K562 (cell line): ENCODE measurements at regions not wholly inside any gene's neighbourhood (a gene's known extent, or its start where the extent isn't known, plus 50 kb on each side); places are given as distances from the start of the nearest gene placed in this dataset.

Experiments used
- ATAC-seq: fragments of 200-7000 bp; cut with Tn5 transposase; 3 replicates; pipeline ENCODE4 v1.9.1; 2020; ENCODE audit warnings: moderate library complexity
- BruUV-seq: library from RNA; stranded (reverse); fragments of 400-500 nt; replicated peaks from 2 replicates; lab custom pipeline; 2021; lab: Mats Ljungman, UMichigan
- CTCF ChIA-PET: fragments of 300-600 bp; formaldehyde crosslinking; extraction: SDS; loops from one replicate; lab custom pipeline; 2021; ENCODE audit warnings: low intra/inter-chr PET ratio; lab: Yijun Ruan, JAX
- POLR2A ChIA-PET: fragments of 300-600, 350-650 bp; sonication (Branson Sonifier 250); formaldehyde crosslinking; extraction: SDS; loops from one replicate; lab custom pipeline; 2021; ENCODE audit warnings: antibody characterized with exemption, inconsistent platforms; lab: Yijun Ruan, JAX
- DNase-seq, 4 experiments: peaks; one replicate each; pipeline versions ENCODE4 v3.0.0 to v3.0.0-alpha.2; 2011 to 2018; ENCODE audit warnings: low spot score in 3 of 4, mixed read lengths in 3 of 4; ENCODE audit errors: extremely low read depth in 1 of 4
- FAIRE-seq: peaks from 2 replicates; lab custom pipeline; 2011; peaks lifted over from hg19 to GRCh38; lab: Jason Lieb, UNC
- H2AFZ ChIP-seq: 2 replicates; pipeline ENCODE4 v1.6.0; 2011; ENCODE audit warnings: low read depth, low read length, control low read depth, inconsistent platforms
- H3K27ac ChIP-seq: fragments of 200-600 bp; 3 replicates; pipeline ENCODE4 v1.8.0; 2011; ENCODE audit warnings: low read depth, mild to moderate bottlenecking, control low read depth, inconsistent platforms, low read length, moderate library complexity, mixed read lengths; ENCODE audit errors: extremely low read depth
- H3K27me3 ChIP-seq, 2 experiments: fragments of 300-600 bp in 1 of 2; 2 replicates in 1 of 2; 3 replicates in 1 of 2; pipeline versions ENCODE4 v1.6.0 to v1.8.0; 2011; ENCODE audit warnings: inconsistent platforms in 2 of 2, low read length in 2 of 2, mild to moderate bottlenecking in 1 of 2, mixed read lengths in 1 of 2, moderate library complexity in 1 of 2; ENCODE audit not compliant: control insufficient read depth in 2 of 2, insufficient read depth in 2 of 2
- H3K36me3 ChIP-seq: fragments of 300-600 bp; 3 replicates; pipeline ENCODE4 v1.8.0; 2011; ENCODE audit warnings: mild to moderate bottlenecking, low read length, inconsistent platforms; ENCODE audit not compliant: control insufficient read depth, insufficient read depth
- H3K4me1 ChIP-seq, 2 experiments: fragments of 200-600 bp in 1 of 2; replicated peaks in 1 of 2; 2 replicates in 1 of 2; 3 replicates in 1 of 2; pipeline versions ENCODE4 v1.5.1 to v1.8.0; 2011; ENCODE audit warnings: inconsistent platforms in 2 of 2, low read length in 2 of 2, mild to moderate bottlenecking in 1 of 2, mixed read lengths in 1 of 2, moderate library complexity in 1 of 2; ENCODE audit not compliant: control insufficient read depth in 2 of 2, insufficient read depth in 2 of 2
- H3K4me2 ChIP-seq: 2 replicates; pipeline ENCODE4 v1.6.1; 2011; ENCODE audit warnings: low read length, control low read depth, inconsistent platforms, mixed read lengths; ENCODE audit not compliant: insufficient read depth
- H3K4me3 ChIP-seq: fragments of 200-600 bp; sonication (generic), shearing (Covaris generic); 2 replicates; pipeline ENCODE4 v1.5.1; 2016; ENCODE audit warnings: control low read depth, inconsistent platforms
- H3K79me2 ChIP-seq: fragments of 200-600 bp; 3 replicates; pipeline ENCODE4 v1.8.0; 2011; ENCODE audit warnings: low read length, inconsistent platforms; ENCODE audit not compliant: control insufficient read depth, insufficient read depth
- H3K9ac ChIP-seq, 2 experiments: 2 replicates each; pipeline versions ENCODE4 v1.6.0 to v1.6.1; 2011; ENCODE audit warnings: low read depth in 2 of 2, low read length in 2 of 2, control low read depth in 1 of 2, inconsistent platforms in 1 of 2, mild to moderate bottlenecking in 1 of 2, mixed read lengths in 1 of 2; ENCODE audit not compliant: insufficient read depth in 1 of 2
- H3K9me1 ChIP-seq: one replicate; pipeline ENCODE4 v1.6.0; 2011; ENCODE audit warnings: inconsistent platforms, mild to moderate bottlenecking, low read length, moderate library complexity; ENCODE audit not compliant: control insufficient read depth, insufficient read depth
- H3K9me3 ChIP-seq: replicated peaks from 2 replicates; pipeline ENCODE4 v1.5.1; 2011; ENCODE audit warnings: low read depth, low read length, inconsistent platforms; ENCODE audit not compliant: control insufficient read depth, insufficient read depth
- H4K20me1 ChIP-seq: replicated peaks from 2 replicates; pipeline ENCODE4 v1.6.1; 2011; ENCODE audit warnings: low read length, inconsistent platforms, mixed read lengths; ENCODE audit not compliant: control insufficient read depth, insufficient read depth
- ATF7 ChIP-seq: fragments of 450-650 bp; IDR thresholded peaks from 2 replicates; pipeline ENCODE4 v1.7.1; 2014; ENCODE audit warnings: mild to moderate bottlenecking, moderate library complexity
- CBFA2T2 ChIP-seq: fragments of 450-650 bp; conservative IDR thresholded peaks from 2 replicates; pipeline ENCODE4 v1.6.1; 2017; ENCODE audit warnings: mild to moderate bottlenecking
- CBFA2T3 ChIP-seq: fragments of 450-650 bp; IDR thresholded peaks from 2 replicates; pipeline ENCODE4 v1.6.1; 2017
- CGGBP1 ChIP-seq: fragments of 250-450 bp; sonication (Bioruptor Pico); IDR thresholded peaks from 2 replicates; pipeline ENCODE4 v1.9.0; 2021; ENCODE audit warnings: mild to moderate bottlenecking
- ELK1 ChIP-seq: sonication (generic); formaldehyde crosslinking; IDR thresholded peaks from 2 replicates; pipeline ENCODE4 v1.8.1; 2022; ENCODE audit warnings: missing genetic modification reagents
- ETS1 ChIP-seq: conservative IDR thresholded peaks from 2 replicates; pipeline ENCODE4 v1.6.1; 2011; ENCODE audit warnings: low read depth, mild to moderate bottlenecking, low read length; ENCODE audit not compliant: control insufficient read depth
- FIP1L1 ChIP-seq: fragments of 200-400 bp; formaldehyde crosslinking; IDR thresholded peaks from 2 replicates; pipeline ENCODE4 v1.6.1; 2018; ENCODE audit warnings: mild to moderate bottlenecking, low read depth, low read length; ENCODE audit not compliant: poor library complexity, severe bottlenecking
- HDAC3 ChIP-seq: fragments of 450-650 bp; IDR thresholded peaks from 2 replicates; pipeline ENCODE4 v1.6.1; 2018; ENCODE audit warnings: borderline replicate concordance, mild to moderate bottlenecking, moderate library complexity; ENCODE audit not compliant: partially characterized antibody
- LARP7 ChIP-seq: fragments of 450-650 bp; IDR thresholded peaks from 2 replicates; pipeline ENCODE4 v1.6.1; 2016
- NR2F6 ChIP-seq: fragments of 450-650 bp; formaldehyde crosslinking; IDR thresholded peaks from 2 replicates; pipeline ENCODE4 v1.4.0; 2020; ENCODE audit warnings: mild to moderate bottlenecking
- POLR2G ChIP-seq: fragments of 200-400 bp; formaldehyde crosslinking; IDR thresholded peaks from 2 replicates; pipeline ENCODE4 v1.6.1; 2017; ENCODE audit warnings: low read depth, mild to moderate bottlenecking, antibody characterized with exemption, low read length, moderate library complexity
- PPARD ChIP-seq: fragments of 250-450 bp; sonication (Bioruptor Pico); IDR thresholded peaks from 2 replicates; pipeline ENCODE4 v1.8.0; 2022; ENCODE audit warnings: inconsistent platforms, mild to moderate bottlenecking, moderate library complexity
- TFAP4 ChIP-seq: sonication (generic); formaldehyde crosslinking; IDR thresholded peaks from 2 replicates; pipeline ENCODE4 v1.8.0; 2022; ENCODE audit warnings: missing genetic modification reagents, mild to moderate bottlenecking, moderate library complexity, borderline replicate concordance
- USF2 ChIP-seq: sonication (generic); formaldehyde crosslinking; IDR thresholded peaks from 2 replicates; pipeline ENCODE4 v1.5.0; 2020; ENCODE audit warnings: missing genetic modification reagents
- YBX1 ChIP-seq: fragments of 450-650 bp; IDR thresholded peaks from 2 replicates; pipeline ENCODE4 v1.7.1; 2016; ENCODE audit warnings: mild to moderate bottlenecking
- YY1 ChIP-seq, 3 experiments: IDR thresholded peaks; 2 replicates each; pipeline ENCODE4 v1.6.1; 2011; ENCODE audit warnings: low read length in 2 of 3, mild to moderate bottlenecking in 2 of 3, moderate library complexity in 2 of 3, borderline replicate concordance in 1 of 3, control low read depth in 1 of 3, low read depth in 1 of 3; ENCODE audit not compliant: insufficient read depth in 3 of 3, insufficient replicate concordance in 2 of 3, control insufficient read depth in 1 of 3, insufficient read length in 1 of 3; ENCODE audit errors: extremely low read depth in 1 of 3
- ZNF239 ChIP-seq: fragments of 250-450 bp; sonication (Bioruptor Pico); IDR thresholded peaks from 2 replicates; pipeline ENCODE4 v1.4.0; 2020; ENCODE audit warnings: mild to moderate bottlenecking
- ZNF263 ChIP-seq: sonication (generic); formaldehyde crosslinking; IDR thresholded peaks from 2 replicates; pipeline ENCODE4 v1.8.0; 2022; ENCODE audit warnings: mild to moderate bottlenecking, missing genetic modification reagents, borderline replicate concordance
- WGBS: fragments of 100-300 bp; shearing (Covaris generic); methylation state at CpG from one replicate; pipeline ENCODE4 v1.1.6; 2016; ENCODE audit warnings: low coverage, mixed read lengths; ENCODE audit not compliant: insufficient coverage; ENCODE audit errors: missing lambda C conversion rate; 5-methylcytosine and 5-hydroxymethylcytosine counted together
- in situ Hi-C: fragments of 300-500 bp; cut with MboI; formaldehyde crosslinking; loops from 4 replicates; pipeline ENCODE4 v1.15.0; 2018; ENCODE audit warnings: inconsistent platforms, mixed read lengths
- intact Hi-C: fragments of 100-400 bp; cut with micrococcal nuclease; formaldehyde crosslinking; loops from 2 replicates; pipeline ENCODE4 v1.14.2; 2022

- no peak for TF ChIP-seq USF2
- no peak for TF ChIP-seq YBX1
- TF ChIP-seq YY1 (IDR thresholded peaks at IDR 0.05; ENCODE audit: borderline replicate concordance in 1 of 3, control insufficient read depth in 1 of 3, extremely low read depth in 1 of 3, insufficient read depth in 3 of 3, insufficient read length in 1 of 3, insufficient replicate concordance in 2 of 3, low read depth in 1 of 3, low read length in 2 of 3): no peak
- no peak for TF ChIP-seq ELK1 (CRISPR knock-in tag)
- no peak for TF ChIP-seq CBFA2T3
- no peak for TF ChIP-seq NR2F6 (CRISPR knock-in tag)
These were observed 187.1 kb downstream of the SNX19 start (continued) for GRCh38 chr11:130729193-130729592.

- no peak for DNase-seq
- H3K9ac ChIP-seq: no peak overlapping the region
- no peak overlapping the region for H2AFZ ChIP-seq
- H3K9me1 ChIP-seq: no peaks in the 10 kb centered on the region
- no peak for ATAC-seq
- POLR2A ChIA-PET: no interaction called here
- WGBS: 0% methylated on average over 4 of the region's 4 CpGs
- H3K4me2 ChIP-seq: no peak overlapping the region
- H3K27ac ChIP-seq: no peak overlapping the region
- no peaks in the 10 kb centered on the region for H3K36me3 ChIP-seq
- in situ Hi-C loops (no loop called here), intact Hi-C loops (no loop called here)
- FAIRE-seq: no peak
- H3K4me1 ChIP-seq: no peaks in the 10 kb centered on the region
- H3K79me2 ChIP-seq: no peaks in the 10 kb centered on the region
- CTCF ChIA-PET: no interaction called here
- BruUV-seq: no TSS peak
- no peaks in the 10 kb centered on the region for H4K20me1 ChIP-seq
- H3K27me3 ChIP-seq: no peaks in the 10 kb centered on the region; a peak in 1 of 5 replicates
- no peak overlapping the region for H3K4me3 ChIP-seq
- TF ChIP-seq ATF7: no peak
- TF ChIP-seq CGGBP1: no peak
- no peak for TF ChIP-seq CBFA2T2
- no peak for TF ChIP-seq HDAC3
- TF ChIP-seq ETS1: no peak
- TF ChIP-seq TFAP4 (CRISPR knock-in tag): no peak
- TF ChIP-seq POLR2G: no peak
- TF ChIP-seq FIP1L1: no peak
- TF ChIP-seq ZNF263 (CRISPR knock-in tag): no peak
- TF ChIP-seq ZNF239 (CRISPR knock-in tag): no peak
- TF ChIP-seq PPARD (CRISPR knock-in tag): no peak
- TF ChIP-seq LARP7: no peak
- TF ChIP-seq, all 486 proteins: peak for 0
- no peaks in the 10 kb centered on the region for H3K9me3 ChIP-seq
These were observed 186.5 kb downstream of the SNX19 start for GRCh38 chr11:130729678-130730300.
